GM08714 (cell line): ENCODE measurements at regions not wholly inside any gene's neighbourhood (a gene's known extent, or its start where the extent isn't known, plus 50 kb on each side); places are given as distances from the start of the nearest gene placed in this dataset.
"Not testable (repeated sequence)": the region's sequence is repeated elsewhere in the genome, so short reads cannot be mapped to it uniquely, and the experiment has no call there.

Experiments used
- H3K4me3 ChIP-seq: fragments of 200-500 bp; sonication (Bioruptor generic); 2 replicates; pipeline ENCODE4 v1.5.1; 2014; ENCODE audit warnings: mild to moderate bottlenecking, low read length, inconsistent platforms
- ZNF274 ChIP-seq: IDR thresholded peaks from 2 replicates; pipeline ENCODE4 v1.6.1; 2012; ENCODE audit warnings: mild to moderate bottlenecking, low read depth, low read length

- no peak for TF ChIP-seq ZNF274
- peak overlapping the region; percentile 94; the same call in 1 of the 2 replicates for H3K4me3 ChIP-seq
These were observed 121.0 kb downstream of the MRPL57 start for GRCh38 chr13:21297447-21297846.

GRCh38 chr13:21297914-21298831 is 121.7 kb downstream of the MRPL57 start:
- H3K4me3 ChIP-seq: peak overlapping the region; percentile 94

GRCh38 chr13:21304256-21304655 is 127.8 kb downstream of the MRPL57 start:
- TF ChIP-seq ZNF274: no peak

More at GRCh38 chr13:21297914-21298831, 121.7 kb downstream of the MRPL57 start:
- TF ChIP-seq ZNF274: no peak

GRCh38 chr13:21306300-21307073 is 130.0 kb downstream of the MRPL57 start:
- H3K4me3 ChIP-seq: not testable (repeated sequence)

More at GRCh38 chr13:21304256-21304655, 127.8 kb downstream of the MRPL57 start:
- no peak overlapping the region for H3K4me3 ChIP-seq

- not testable (repeated sequence) for H3K4me3 ChIP-seq
These were observed 130.7 kb downstream of the MRPL57 start for GRCh38 chr13:21307158-21307557.

- TF ChIP-seq ZNF274: no peak
These were observed 132.4 kb downstream of the MRPL57 start for GRCh38 chr13:21308906-21309305.

GRCh38 chr13:21309542-21310172 is 133.2 kb downstream of the MRPL57 start:
- no peak overlapping the region for H3K4me3 ChIP-seq
- TF ChIP-seq ZNF274: no peak

More at GRCh38 chr13:21308906-21309305, 132.4 kb downstream of the MRPL57 start:
- H3K4me3 ChIP-seq: no peak overlapping the region

GRCh38 chr13:21310220-21310619 is 133.8 kb downstream of the MRPL57 start:
- H3K4me3 ChIP-seq: no peak overlapping the region
- no peak for TF ChIP-seq ZNF274

GRCh38 chr13:21314976-21315375 is 138.5 kb downstream of the MRPL57 start:
- H3K4me3 ChIP-seq: not testable (repeated sequence)

- no peak for TF ChIP-seq ZNF274
- no peak overlapping the region for H3K4me3 ChIP-seq
These were observed 139.9 kb downstream of the MRPL57 start for GRCh38 chr13:21316376-21316775.

GRCh38 chr13:21318891-21319532 is 140.1 kb downstream of the ZDHHC20 start:
- H3K4me3 ChIP-seq: no peak overlapping the region
- no peak for TF ChIP-seq ZNF274

- H3K4me3 ChIP-seq: no peak overlapping the region
- no peak for TF ChIP-seq ZNF274
These were observed 139.0 kb downstream of the ZDHHC20 start for GRCh38 chr13:21319869-21320641.

- TF ChIP-seq ZNF274: no peak
- no peak overlapping the region for H3K4me3 ChIP-seq
These were observed 138.5 kb downstream of the ZDHHC20 start for GRCh38 chr13:21320642-21321034.
